Endothelial cell of umbilical vein (primary cell): ENCODE measurements at regions not wholly inside any gene's neighbourhood (a gene's known extent, or its start where the extent isn't known, plus 50 kb on each side); places are given as distances from the start of the nearest gene placed in this dataset.

ENCODE experiments used
- BruUV-seq: library from RNA; stranded (reverse); fragments of 400-500 nt; replicated peaks from 2 replicates; lab custom pipeline; 2021; lab: Mats Ljungman, UMichigan
- CTCF ChIA-PET: fragments of 300-600, 350-600 bp; sonication (Branson Sonifier 250); formaldehyde crosslinking; loops from one replicate; lab custom pipeline; 2021; ENCODE audit warnings: antibody characterized with exemption, inconsistent platforms; lab: Charles Lee
- POLR2A ChIA-PET: fragments of 300-600, 350-600 bp; sonication (Branson Sonifier 250); formaldehyde crosslinking; loops from one replicate; lab custom pipeline; 2021; ENCODE audit warnings: antibody characterized with exemption, inconsistent platforms; lab: Charles Lee
- DNase-seq: peaks from one replicate; pipeline ENCODE4 v3.0.0-alpha.2; 2011; ENCODE audit warnings: low read depth, low spot score
- FAIRE-seq: peaks from 2 replicates; lab custom pipeline; 2011; peaks lifted over from hg19 to GRCh38; lab: Jason Lieb, UNC
- H2AFZ ChIP-seq: 2 replicates; pipeline ENCODE4 v1.6.0; 2012; ENCODE audit warnings: low read depth, low read length, control low read depth, inconsistent platforms
- H3K27ac ChIP-seq: 2 replicates; pipeline ENCODE4 v1.5.1; 2011; ENCODE audit warnings: low read depth, mild to moderate bottlenecking, control low read depth, low read length, moderate library complexity; ENCODE audit not compliant: insufficient read depth
- H3K27me3 ChIP-seq, 2 experiments: 2 replicates each; pipeline versions ENCODE4 v1.6.0 to v1.6.1; 2011; ENCODE audit warnings: low read length in 2 of 2, mixed read lengths in 1 of 2; ENCODE audit not compliant: control insufficient read depth in 2 of 2, insufficient read depth in 2 of 2
- H3K36me3 ChIP-seq, 2 experiments: 2 replicates in 1 of 2; 3 replicates in 1 of 2; pipeline ENCODE4 v1.5.1; 2011; ENCODE audit warnings: low read length in 2 of 2, mild to moderate bottlenecking in 1 of 2, moderate library complexity in 1 of 2; ENCODE audit not compliant: control insufficient read depth in 2 of 2, insufficient read depth in 2 of 2; ENCODE audit errors: extremely low read depth in 1 of 2
- H3K4me1 ChIP-seq: 3 replicates; pipeline ENCODE4 v1.5.1; 2011; ENCODE audit warnings: mild to moderate bottlenecking, low read length; ENCODE audit not compliant: control insufficient read depth, insufficient read depth; ENCODE audit errors: extremely low read depth
- H3K4me2 ChIP-seq: 2 replicates; pipeline ENCODE4 v1.6.1; 2011; ENCODE audit warnings: low read length, control low read depth, mixed read lengths; ENCODE audit not compliant: insufficient read depth
- H3K4me3 ChIP-seq, 3 experiments: fragments of 200-600 bp in 1 of 3; sonication (generic), shearing (Covaris generic) in 1 of 3; replicated peaks in 1 of 3; 2 replicates each; pipeline ENCODE4 v1.5.1; 2011 to 2016; ENCODE audit warnings: control low read depth in 3 of 3, low read length in 3 of 3, mild to moderate bottlenecking in 2 of 3, inconsistent platforms in 1 of 3, low read depth in 1 of 3, moderate library complexity in 1 of 3; ENCODE audit not compliant: insufficient read depth in 1 of 3
- H3K79me2 ChIP-seq: 2 replicates; pipeline ENCODE4 v1.6.0; 2012; ENCODE audit warnings: low read length, inconsistent platforms; ENCODE audit not compliant: control insufficient read depth, insufficient read depth
- H3K9ac ChIP-seq: replicated peaks from 2 replicates; pipeline ENCODE3; 2011; ENCODE audit warnings: low read length, control low read depth; ENCODE audit not compliant: insufficient read depth; ENCODE audit errors: extremely low read depth
- H3K9me1 ChIP-seq: replicated peaks from 3 replicates; pipeline ENCODE4 v1.6.0; 2011; ENCODE audit warnings: mild to moderate bottlenecking, low read length; ENCODE audit not compliant: control insufficient read depth, insufficient read depth; ENCODE audit errors: extremely low read depth
- H3K9me3 ChIP-seq: replicated peaks from 2 replicates; pipeline ENCODE4 v1.5.1; 2012; ENCODE audit warnings: low read length, inconsistent platforms; ENCODE audit not compliant: control insufficient read depth, insufficient read depth
- H4K20me1 ChIP-seq: replicated peaks from 2 replicates; pipeline ENCODE3; 2011; ENCODE audit warnings: mild to moderate bottlenecking, low read length; ENCODE audit not compliant: control insufficient read depth, insufficient read depth; ENCODE audit errors: extremely low read depth
- EZH2 ChIP-seq: IDR thresholded peaks from 2 replicates; pipeline ENCODE4 v1.6.1; 2012; ENCODE audit warnings: borderline replicate concordance, low read depth, mild to moderate bottlenecking, moderate library complexity, low read length, inconsistent platforms; ENCODE audit not compliant: severe bottlenecking
- FOS ChIP-seq: IDR thresholded peaks from 2 replicates; pipeline ENCODE4 v1.6.1; 2011; ENCODE audit warnings: mild to moderate bottlenecking, low read length, moderate library complexity, borderline replicate concordance; ENCODE audit not compliant: insufficient read depth
- GATA2 ChIP-seq: IDR thresholded peaks from 2 replicates; pipeline ENCODE4 v1.7.0; 2011; ENCODE audit warnings: low read depth, mild to moderate bottlenecking, moderate library complexity, mixed read lengths, low read length; ENCODE audit not compliant: insufficient read length, insufficient read depth
- JUN ChIP-seq: IDR thresholded peaks from 2 replicates; pipeline ENCODE4 v1.6.1; 2011; ENCODE audit warnings: borderline replicate concordance, low read depth; ENCODE audit not compliant: insufficient read length, insufficient read depth
- MYC ChIP-seq: IDR thresholded peaks from one replicate; pipeline ENCODE4 v1.6.1; 2011; ENCODE audit warnings: mild to moderate bottlenecking, low read depth, low read length
- POLR2A ChIP-seq: IDR thresholded peaks from 2 replicates; pipeline ENCODE4 v1.6.1; 2012; ENCODE audit warnings: low read depth, mild to moderate bottlenecking, control low read depth, low read length
- POLR2AphosphoS5 ChIP-seq: IDR thresholded peaks from 2 replicates; pipeline ENCODE4 v1.6.1; 2012; ENCODE audit warnings: low read depth, mild to moderate bottlenecking, control low read depth, low read length, moderate library complexity; ENCODE audit not compliant: insufficient read depth
- dilution Hi-C: fragments of 300-500 bp; cut with MboI; formaldehyde crosslinking; loops from one replicate; pipeline ENCODE4 v1.15.0; 2019; ENCODE audit warnings: low sequenced_read_pairs; ENCODE audit not compliant: extremely low pct_ligation_motif_present
- intact Hi-C: fragments of 100-400 bp; cut with micrococcal nuclease; formaldehyde crosslinking; loops from one replicate; pipeline ENCODE4 v1.10.0; 2022
- TF ChIP-seq, protein P1 (sequence below), 2 donors: IDR thresholded peaks; 1 replicate in 1 of 2; 2 replicates in 1 of 2; pipeline ENCODE4 v1.5.1; 2011; ENCODE audit warnings: low read length in 2 of 2, mild to moderate bottlenecking in 2 of 2, moderate library complexity in 2 of 2, control low read depth in 1 of 2, inconsistent platforms in 1 of 2, low read depth in 1 of 2; ENCODE audit not compliant: insufficient read depth in 1 of 2; ENCODE audit errors: extremely low read depth in 1 of 2
- TF ChIP-seq, protein P2 (sequence below): IDR thresholded peaks from 2 replicates; pipeline ENCODE4 v1.6.1; 2011; ENCODE audit not compliant: insufficient read depth, insufficient read length

DNA sequence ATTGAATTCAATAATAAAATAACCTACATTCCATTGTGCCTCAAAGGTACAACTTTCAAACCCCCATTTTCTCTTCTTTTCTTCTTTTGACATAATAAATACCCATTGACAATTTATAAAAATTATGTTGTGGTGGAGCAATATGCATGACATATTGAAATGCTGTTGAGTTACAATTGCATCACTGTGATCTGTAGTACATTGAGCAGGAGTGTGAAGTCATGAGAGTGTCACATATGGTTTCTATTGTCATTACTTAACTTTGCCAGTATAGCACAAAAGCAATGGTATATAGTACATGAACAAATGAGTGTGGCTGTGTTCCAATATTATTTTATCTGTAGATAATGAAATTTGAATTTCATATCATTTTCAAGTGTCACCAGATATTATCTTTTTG, 441.3 kb downstream of the GJA1 start:
- H3K9me1 ChIP-seq: no peaks in the 10 kb centered on the region
- H3K27ac ChIP-seq: no peak overlapping the region
- POLR2A ChIA-PET: no interaction called here
- no TSS peak for BruUV-seq
- no peaks in the 10 kb centered on the region for H3K9me3 ChIP-seq
- H3K79me2 ChIP-seq: no peaks in the 10 kb centered on the region
- H2AFZ ChIP-seq: no peak overlapping the region
- H3K27me3 ChIP-seq: no peaks in the 10 kb centered on the region
- no peaks in the 10 kb centered on the region for H4K20me1 ChIP-seq
- DNase-seq (no peak), FAIRE-seq (no peak)
- no peak overlapping the region for H3K4me3 ChIP-seq
- no peak overlapping the region for H3K9ac ChIP-seq
- H3K4me1 ChIP-seq: no peaks in the 10 kb centered on the region
- dilution Hi-C loops: no loop called here
- TF ChIP-seq, protein P1, sequence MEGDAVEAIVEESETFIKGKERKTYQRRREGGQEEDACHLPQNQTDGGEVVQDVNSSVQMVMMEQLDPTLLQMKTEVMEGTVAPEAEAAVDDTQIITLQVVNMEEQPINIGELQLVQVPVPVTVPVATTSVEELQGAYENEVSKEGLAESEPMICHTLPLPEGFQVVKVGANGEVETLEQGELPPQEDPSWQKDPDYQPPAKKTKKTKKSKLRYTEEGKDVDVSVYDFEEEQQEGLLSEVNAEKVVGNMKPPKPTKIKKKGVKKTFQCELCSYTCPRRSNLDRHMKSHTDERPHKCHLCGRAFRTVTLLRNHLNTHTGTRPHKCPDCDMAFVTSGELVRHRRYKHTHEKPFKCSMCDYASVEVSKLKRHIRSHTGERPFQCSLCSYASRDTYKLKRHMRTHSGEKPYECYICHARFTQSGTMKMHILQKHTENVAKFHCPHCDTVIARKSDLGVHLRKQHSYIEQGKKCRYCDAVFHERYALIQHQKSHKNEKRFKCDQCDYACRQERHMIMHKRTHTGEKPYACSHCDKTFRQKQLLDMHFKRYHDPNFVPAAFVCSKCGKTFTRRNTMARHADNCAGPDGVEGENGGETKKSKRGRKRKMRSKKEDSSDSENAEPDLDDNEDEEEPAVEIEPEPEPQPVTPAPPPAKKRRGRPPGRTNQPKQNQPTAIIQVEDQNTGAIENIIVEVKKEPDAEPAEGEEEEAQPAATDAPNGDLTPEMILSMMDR (IDR thresholded peaks at IDR 0.05; ENCODE audit: extremely low read depth in 1 of 2, insufficient read depth in 1 of 2, low read depth in 1 of 2, low read length in 2 of 2): no peak
- TF ChIP-seq EZH2: no peak
- no peak for TF ChIP-seq POLR2AphosphoS5
- TF ChIP-seq FOS: no peak
- TF ChIP-seq JUN: no peak
- no peak for TF ChIP-seq POLR2A
- CTCF ChIA-PET: no interaction called here
- intact Hi-C loops: no loop called here
- no peak overlapping the region for H3K4me2 ChIP-seq
- no peaks in the 10 kb centered on the region for H3K36me3 ChIP-seq

DNA sequence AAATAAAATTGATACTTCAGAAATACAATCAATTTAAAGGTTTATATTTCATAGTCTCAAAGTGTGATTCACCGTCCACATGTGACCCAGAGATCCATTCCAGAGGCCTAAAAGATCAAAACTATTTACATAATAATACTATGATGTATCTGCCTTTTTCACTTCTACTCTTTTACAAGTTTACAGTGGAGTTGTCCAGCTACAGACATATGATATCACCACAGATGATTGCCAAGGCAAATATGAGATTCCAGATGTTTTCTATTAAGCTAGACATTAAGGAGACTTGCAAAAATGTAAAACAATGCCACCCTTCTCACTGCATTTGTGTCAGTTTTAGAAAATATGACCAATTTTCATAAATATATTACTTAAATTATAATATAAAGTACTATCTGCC, 443.7 kb downstream of the GJA1 start:
- Histone ChIP-seq H3K9me3 (no peaks in the 10 kb centered on the region), H3K4me1 (no peaks in the 10 kb centered on the region), H3K27ac (no peak overlapping the region), H2AFZ (no peak overlapping the region), H3K79me2 (no peaks in the 10 kb centered on the region), H3K9ac (no peak overlapping the region), H3K4me2 (no peak overlapping the region), H3K9me1 (no peaks in the 10 kb centered on the region), H4K20me1 (no peaks in the 10 kb centered on the region), H3K36me3 (no peaks in the 10 kb centered on the region), H3K27me3 (no peaks in the 10 kb centered on the region), H3K4me3 (no peak overlapping the region)
- dilution Hi-C loops (no loop called here), intact Hi-C loops (no loop called here)
- no TSS peak for BruUV-seq
- DNase-seq (no peak), FAIRE-seq (no peak)
- POLR2A ChIA-PET: no interaction called here
- TF ChIP-seq EZH2 (no peak), FOS (no peak), MYC (no peak), POLR2AphosphoS5 (no peak), GATA2 (no peak), POLR2A (no peak)
- TF ChIP-seq, protein P1 (IDR thresholded peaks at IDR 0.05; ENCODE audit: extremely low read depth in 1 of 2, insufficient read depth in 1 of 2, low read depth in 1 of 2, low read length in 2 of 2): no peak
- TF ChIP-seq, protein P2, sequence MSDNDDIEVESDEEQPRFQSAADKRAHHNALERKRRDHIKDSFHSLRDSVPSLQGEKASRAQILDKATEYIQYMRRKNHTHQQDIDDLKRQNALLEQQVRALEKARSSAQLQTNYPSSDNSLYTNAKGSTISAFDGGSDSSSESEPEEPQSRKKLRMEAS: no peak
- CTCF ChIA-PET: no interaction called here
